Epithelial cell of prostate (primary cell): ENCODE measurements at regions not wholly inside any gene's neighbourhood (a gene's known extent, or its start where the extent isn't known, plus 50 kb on each side); places are given as distances from the start of the nearest gene placed in this dataset.
"Not testable (repeated sequence)": the region's sequence is repeated elsewhere in the genome, so short reads cannot be mapped to it uniquely, and the experiment has no call there.

Experiments
- DNase-seq: peaks from one replicate; pipeline ENCODE4 v3.0.0-alpha.2; 2011; ENCODE audit warnings: low read depth, low spot score
- H3K27ac ChIP-seq: fragments of 450-650 bp; 2 replicates; pipeline ENCODE4 v1.5.1; 2017; ENCODE audit warnings: mild to moderate bottlenecking

GRCh38 chr6:97347111-97347510 lies 64.1 kb upstream of the MMS22L start:
- H3K27ac ChIP-seq: no peak overlapping the region
- DNase-seq: no peak

GRCh38 chr6:97361286-97361685 lies 78.3 kb upstream of the MMS22L start:
- no peak overlapping the region for H3K27ac ChIP-seq
- DNase-seq: no peak

GRCh38 chr6:97364327-97364726 lies 81.3 kb upstream of the MMS22L start:
- no peak overlapping the region for H3K27ac ChIP-seq
- DNase-seq: no peak

- not testable (repeated sequence) for H3K27ac ChIP-seq, DNase-seq
Measured at GRCh38 chr6:97382071-97382470, 99.1 kb upstream of the MMS22L start.

GRCh38 chr6:97392735-97393134 lies 109.7 kb upstream of the MMS22L start:
- H3K27ac ChIP-seq: no peak overlapping the region
- no peak for DNase-seq

- H3K27ac ChIP-seq: no peak overlapping the region
- peak; percentile 12 for DNase-seq
Measured at GRCh38 chr6:97394160-97394748, 111.2 kb upstream of the MMS22L start.

- DNase-seq: no peak
- no peak overlapping the region for H3K27ac ChIP-seq
Measured at GRCh38 chr6:97396880-97397279, 113.9 kb upstream of the MMS22L start.

- no peak for DNase-seq
Measured at GRCh38 chr6:97399208-97399607, 116.2 kb upstream of the MMS22L start.

GRCh38 chr6:97401533-97401932 lies 118.5 kb upstream of the MMS22L start:
- DNase-seq: peak; percentile 10
- H3K27ac ChIP-seq: no peak overlapping the region

More at GRCh38 chr6:97399208-97399607, 116.2 kb upstream of the MMS22L start:
- H3K27ac ChIP-seq: no peak overlapping the region

- H3K27ac ChIP-seq: no peak overlapping the region
- no peak for DNase-seq
Measured at GRCh38 chr6:97405818-97406409, 122.9 kb upstream of the MMS22L start.

GRCh38 chr6:97406633-97407032 lies 123.6 kb upstream of the MMS22L start:
- DNase-seq: no peak

GRCh38 chr6:97411610-97412009 lies 128.6 kb upstream of the MMS22L start:
- no peak for DNase-seq

More at GRCh38 chr6:97406633-97407032, 123.6 kb upstream of the MMS22L start:
- H3K27ac ChIP-seq: no peak overlapping the region

GRCh38 chr6:97412511-97412910 lies 129.5 kb upstream of the MMS22L start:
- H3K27ac ChIP-seq: no peak overlapping the region
- no peak for DNase-seq

More at GRCh38 chr6:97411610-97412009, 128.6 kb upstream of the MMS22L start:
- H3K27ac ChIP-seq: no peak overlapping the region

- DNase-seq: no peak
- no peak overlapping the region for H3K27ac ChIP-seq
Measured at GRCh38 chr6:97422171-97422570, 139.2 kb upstream of the MMS22L start.

- no peak overlapping the region for H3K27ac ChIP-seq
- DNase-seq: no peak
Measured at GRCh38 chr6:97423190-97423589, 140.2 kb upstream of the MMS22L start.

GRCh38 chr6:97427648-97428047 lies 144.6 kb upstream of the MMS22L start:
- no peak for DNase-seq

GRCh38 chr6:97437087-97437486 lies 154.1 kb upstream of the MMS22L start:
- H3K27ac ChIP-seq: no peak overlapping the region
- DNase-seq: no peak

More at GRCh38 chr6:97427648-97428047, 144.6 kb upstream of the MMS22L start:
- H3K27ac ChIP-seq: no peak overlapping the region

GRCh38 chr6:97438011-97438671 lies 155.1 kb upstream of the MMS22L start:
- H3K27ac ChIP-seq: no peak overlapping the region
- DNase-seq: no peak

GRCh38 chr6:97440590-97441176 lies 157.7 kb upstream of the MMS22L start:
- no peak for DNase-seq
- H3K27ac ChIP-seq: no peak overlapping the region

- no peak overlapping the region for H3K27ac ChIP-seq
- no peak for DNase-seq
Measured at GRCh38 chr6:97443408-97444080, 160.5 kb upstream of the MMS22L start.

GRCh38 chr6:97445407-97445806 lies 162.4 kb upstream of the MMS22L start:
- no peak for DNase-seq
- H3K27ac ChIP-seq: no peak overlapping the region
